IPS-NIHi7 (cell line): ENCODE measurements at regions not wholly inside any gene's neighbourhood (a gene's known extent, or its start where the extent isn't known, plus 50 kb on each side); places are given as distances from the start of the nearest gene placed in this dataset.

ENCODE experiments used
- DNase-seq: peaks from one replicate; pipeline ENCODE4 v3.0.0; 2012; ENCODE audit warnings: mixed read lengths; ENCODE audit errors: extremely low spot score

DNA sequence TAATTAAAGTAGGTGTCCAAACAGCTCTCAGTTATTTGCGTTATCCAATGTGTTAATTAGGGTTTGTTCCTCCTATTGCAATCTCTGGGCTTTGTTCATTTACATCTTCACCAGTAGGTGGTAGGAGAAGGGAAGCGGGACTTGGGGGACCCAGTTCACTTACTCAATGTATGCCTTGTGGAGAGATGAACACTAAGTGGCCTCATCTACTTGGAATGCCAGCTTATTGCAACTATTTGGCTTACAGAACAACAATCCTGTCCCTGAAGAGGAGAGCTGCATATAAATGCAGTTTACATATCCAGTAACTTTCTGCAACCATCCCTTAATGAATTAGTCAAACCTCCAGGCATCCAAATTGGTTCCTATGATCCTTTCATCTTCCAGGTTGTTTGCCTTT, 417.1 kb upstream of the CCDC196 start:
- DNase-seq = no peak

DNA sequence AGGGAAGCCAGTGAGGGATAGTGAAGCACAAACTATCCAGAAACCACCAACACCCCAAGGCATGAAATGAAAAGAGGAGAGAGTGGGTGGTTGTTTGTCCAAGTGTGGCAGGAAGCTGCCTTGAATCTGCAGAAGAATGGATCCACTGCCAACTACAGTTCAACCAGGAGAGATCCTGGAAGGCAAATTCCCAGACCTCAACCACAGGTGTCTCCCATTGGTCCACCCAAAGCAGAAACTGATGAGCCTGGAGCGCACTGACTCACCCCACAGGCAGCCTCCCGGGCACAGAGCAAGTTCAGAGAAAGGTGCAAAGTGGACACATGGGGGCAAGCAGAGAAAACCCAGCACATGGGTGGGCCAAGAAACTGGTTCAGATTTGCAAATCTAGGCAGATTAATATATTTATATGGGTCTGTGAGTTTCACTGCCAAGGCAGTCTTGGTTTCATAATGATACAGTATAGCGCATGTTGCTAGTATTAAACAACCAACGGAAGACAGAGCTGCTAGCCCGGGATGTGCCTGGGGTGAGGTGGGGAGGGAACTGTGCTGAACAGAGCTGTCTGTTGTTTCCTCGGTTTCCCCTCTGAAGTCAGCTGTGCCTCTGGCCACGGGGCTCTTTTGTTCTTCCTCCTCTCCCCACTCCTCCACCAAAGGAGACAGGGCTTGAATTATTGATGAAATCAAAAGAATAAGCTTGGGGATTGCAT, 416.2 kb upstream of the CCDC196 start:
- DNase-seq = peak; percentile 24

DNA sequence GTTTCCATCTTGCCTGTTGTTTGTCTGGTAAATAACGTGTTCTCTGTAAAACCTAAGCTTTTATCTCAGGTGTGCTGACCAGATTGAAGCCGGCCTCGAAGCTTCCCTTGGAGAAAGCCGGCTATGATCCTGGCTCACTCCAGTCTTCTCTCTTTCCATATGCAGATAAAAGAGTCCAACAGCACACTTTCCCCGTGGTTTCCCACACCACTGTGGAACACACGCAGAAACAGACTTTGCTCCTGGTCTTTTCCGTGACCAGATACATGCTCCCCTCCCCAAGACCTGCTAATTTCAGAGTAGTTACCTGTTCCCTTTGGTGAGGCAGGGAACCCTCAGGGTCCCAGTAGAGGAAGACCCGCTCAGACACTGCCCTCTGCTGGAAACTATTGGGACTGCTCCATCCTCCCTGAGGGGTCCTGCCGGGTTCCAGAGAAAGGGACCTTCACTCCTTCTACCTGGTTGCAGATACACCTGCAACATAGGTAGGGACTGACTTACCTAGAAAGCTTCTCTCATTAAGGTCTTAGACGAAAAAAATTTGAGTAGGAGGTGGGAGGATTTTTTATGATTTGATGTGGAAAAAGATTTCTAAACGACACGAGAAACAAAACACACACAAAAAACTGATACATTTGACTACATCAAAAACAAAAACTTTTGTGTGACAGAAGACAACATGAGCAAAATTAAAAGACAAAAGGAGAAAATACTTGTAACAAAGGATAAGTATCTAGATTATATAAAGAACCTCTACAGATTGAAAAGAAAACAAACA, 415.4 kb upstream of the CCDC196 start:
- peak; percentile 91 for DNase-seq

DNA sequence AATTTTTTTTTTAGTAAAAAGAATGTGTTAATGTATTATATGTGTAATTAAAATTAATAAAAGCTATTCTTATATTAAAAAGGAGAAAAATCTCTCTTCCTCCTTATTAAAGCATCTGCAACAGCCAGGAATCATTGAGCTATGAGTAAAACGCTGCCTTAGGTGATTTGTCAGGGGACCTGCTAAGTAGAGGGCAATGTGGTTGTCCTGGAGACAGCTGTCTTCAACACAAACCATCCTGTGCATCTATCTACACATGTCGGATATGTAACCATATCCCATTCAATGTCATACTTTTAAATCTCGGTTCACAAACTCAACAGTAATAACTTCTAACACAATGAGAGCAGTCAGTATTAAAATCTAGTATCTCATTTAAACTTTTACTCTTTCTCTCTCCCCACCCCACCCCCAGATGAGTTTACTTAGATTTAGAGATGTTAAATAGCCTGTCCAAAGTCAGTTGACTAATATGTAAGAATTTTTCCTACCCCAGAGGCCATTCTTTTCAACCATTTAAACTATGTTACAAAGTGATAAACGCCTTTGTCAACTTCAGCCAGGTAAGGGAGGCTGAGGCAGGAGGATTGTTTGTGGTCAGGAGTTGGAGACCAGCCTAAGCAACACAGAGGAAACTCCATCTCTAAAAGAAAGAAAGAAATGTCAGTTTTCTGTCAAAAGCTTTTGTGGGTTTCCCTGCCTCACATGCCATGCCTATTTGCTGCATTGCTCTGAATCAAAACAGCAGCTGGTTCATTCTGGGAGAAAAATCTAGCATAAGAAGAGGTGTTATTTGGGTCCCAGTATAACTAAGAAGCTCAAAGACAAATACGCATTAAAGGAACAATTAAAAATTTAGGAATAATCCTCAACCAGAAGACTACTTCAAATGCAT, 413.7 kb upstream of the CCDC196 start:
- no peak for DNase-seq

DNA sequence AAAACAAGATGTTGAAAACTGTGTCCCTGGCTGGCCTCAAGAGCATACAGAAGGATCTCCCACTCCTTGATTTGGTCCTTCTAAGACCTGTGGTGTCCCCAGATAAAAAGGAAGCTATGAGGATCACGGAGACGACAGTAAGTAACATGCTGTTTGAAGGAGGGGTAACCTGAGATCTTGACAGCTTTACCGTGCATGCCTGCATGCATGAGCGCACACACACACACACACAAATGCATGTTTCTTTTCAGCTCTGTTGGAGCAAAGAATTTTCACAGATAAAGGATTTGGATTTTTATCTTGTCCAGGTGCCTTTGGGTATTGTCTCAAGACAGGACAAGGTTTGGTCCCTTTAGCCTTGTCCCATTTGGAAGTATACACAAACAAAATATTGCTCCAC, 411.6 kb upstream of the CCDC196 start:
- no peak for DNase-seq

DNA sequence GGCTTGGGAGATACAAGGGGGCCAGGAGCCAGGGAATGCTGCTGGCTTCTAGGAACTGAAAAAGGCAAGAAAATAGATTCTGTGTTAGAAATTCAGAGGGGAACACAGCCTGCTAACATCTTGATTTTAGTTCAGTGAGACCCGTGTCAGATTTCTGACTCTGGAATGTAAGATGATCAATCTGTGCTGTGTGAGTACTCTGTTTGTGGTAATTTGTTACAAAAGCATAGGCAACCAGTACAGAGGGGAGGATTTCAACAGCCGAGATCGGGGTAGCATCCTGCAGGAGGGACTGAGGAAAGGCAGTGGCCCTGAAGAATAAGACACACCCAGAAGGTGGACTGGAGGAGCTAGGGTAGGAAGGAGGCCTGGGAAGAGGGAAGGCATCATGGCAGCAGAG, 410.0 kb upstream of the CCDC196 start:
- DNase-seq = no peak

DNA sequence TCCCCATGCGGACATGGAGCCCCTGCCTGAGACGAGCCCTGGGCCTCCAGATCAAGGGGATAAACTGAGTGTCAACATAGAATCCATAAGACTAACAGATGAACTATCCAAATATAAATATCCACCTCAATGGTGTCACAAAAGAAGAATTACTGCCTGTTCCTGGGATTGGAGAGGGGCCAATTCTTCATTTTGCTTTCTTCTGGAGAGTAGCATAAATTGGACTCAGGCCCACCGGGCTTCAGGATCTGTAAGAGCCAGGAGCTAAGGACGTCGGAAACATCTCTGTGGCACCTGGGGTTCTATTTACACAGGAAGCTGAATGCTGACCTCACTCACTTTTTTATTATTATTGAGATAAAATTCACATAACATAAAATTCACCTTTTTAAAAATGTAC, 408.2 kb upstream of the CCDC196 start:
- no peak for DNase-seq

DNA sequence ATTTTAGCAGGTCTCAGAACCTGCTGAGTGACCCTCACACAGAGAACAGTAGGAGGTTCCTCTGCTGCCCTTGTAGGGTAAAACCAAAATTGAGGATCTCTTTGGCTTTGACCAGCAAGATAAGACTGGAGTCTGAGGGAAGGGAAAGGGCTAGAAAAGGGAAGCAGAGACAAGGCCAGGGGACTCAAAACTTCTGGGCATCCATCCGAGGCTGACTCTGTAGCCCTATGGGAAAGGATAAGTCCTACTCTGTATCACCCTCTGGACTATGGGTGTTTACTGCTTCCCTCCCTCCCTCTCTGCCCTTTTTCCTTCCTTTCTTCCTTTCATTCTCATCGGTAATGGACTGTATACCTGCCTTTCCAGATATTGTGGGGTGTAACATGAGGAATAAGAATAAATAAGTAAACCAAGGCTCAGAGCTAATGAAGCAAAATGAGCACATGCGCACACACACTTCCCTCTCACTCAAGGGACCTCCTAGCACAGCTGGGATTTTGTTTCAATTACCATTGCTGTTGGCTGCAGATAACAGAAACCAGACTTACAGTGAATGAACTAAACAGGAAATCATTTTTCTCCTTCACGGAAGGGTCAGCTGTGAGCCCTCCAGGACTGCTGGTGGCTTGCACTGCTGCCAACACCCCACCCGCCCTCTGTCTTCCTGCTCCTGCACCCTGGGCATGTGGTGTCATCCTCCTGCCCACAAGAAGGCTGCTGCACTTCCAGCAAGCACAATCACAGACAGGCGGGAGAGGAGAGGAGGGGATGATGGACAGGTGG, 404.4 kb upstream of the CCDC196 start:
- no peak for DNase-seq

DNA sequence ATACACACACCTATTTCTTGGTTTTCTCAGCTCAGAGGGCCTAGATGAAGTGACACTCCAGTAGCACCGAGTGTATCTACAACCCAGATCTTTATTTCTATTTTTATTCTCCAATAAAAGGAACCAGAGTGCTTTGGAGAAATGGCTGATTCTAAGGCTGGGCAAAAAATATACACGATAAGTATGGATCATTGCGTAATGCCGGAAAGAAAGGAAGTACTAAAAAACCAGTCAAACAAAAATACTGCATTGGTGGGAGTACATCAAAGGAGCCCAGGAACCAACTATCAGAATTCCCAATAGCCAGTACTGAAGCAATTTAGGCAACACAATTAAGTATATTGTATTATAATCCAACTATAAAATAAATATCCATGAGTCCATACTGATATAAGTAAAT, 400.9 kb upstream of the CCDC196 start:
- no peak for DNase-seq

DNA sequence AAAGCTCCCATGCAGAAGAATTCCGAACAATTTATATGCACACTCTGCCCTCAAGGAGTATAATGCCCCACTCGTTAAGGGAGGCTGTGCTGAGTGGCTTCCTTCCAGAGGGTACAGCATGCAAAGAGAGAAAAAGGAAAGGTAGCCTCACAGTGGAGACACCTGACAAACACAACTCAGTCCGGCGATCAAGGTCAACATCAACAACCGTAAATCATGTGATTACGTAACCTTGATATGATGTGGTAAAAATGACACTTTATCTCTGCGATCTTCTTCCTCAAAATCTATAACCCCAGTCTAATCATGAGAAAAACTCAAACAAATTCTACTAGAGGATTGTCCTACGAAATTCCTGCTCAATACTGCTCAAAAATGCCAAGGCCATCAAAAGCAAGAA, 400.5 kb upstream of the CCDC196 start:
- no peak for DNase-seq

DNA sequence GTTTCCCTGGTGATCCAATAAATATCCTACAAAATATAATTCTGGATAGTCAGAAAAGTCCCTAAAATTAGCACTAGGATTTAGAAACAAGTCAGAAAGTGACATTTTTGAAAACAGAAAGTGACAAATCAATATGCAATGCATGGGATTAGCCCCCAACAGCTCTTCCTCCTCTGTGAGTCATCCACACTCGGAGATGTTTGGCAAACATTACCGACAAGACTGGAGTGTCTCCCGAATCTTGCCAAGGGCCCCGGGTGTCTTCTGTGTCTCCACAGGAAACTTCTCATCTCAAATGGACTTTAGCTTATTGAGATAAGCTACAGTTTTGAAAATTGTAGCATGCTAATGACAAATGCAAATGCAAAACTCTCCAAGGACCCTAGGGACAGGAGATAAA, 398.9 kb upstream of the CCDC196 start:
- DNase-seq = no peak

DNA sequence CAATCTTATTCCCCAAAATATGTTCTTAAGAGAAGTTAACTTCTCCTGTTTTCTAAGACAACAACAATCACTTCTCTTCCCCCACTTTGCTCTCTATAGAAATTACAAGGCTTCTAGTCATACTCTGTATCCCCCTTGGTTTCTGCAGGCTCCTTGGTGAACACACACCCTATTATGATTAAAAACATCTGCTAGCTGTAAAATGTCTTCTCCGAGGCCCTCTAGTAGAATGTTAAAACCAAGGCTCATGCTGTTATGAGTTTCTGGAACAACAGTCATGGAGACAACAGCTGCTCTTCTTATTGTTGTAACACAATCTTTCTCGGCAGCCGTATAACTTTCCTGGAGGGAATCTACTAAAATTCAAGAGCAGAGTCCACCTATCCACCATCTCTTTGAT, 397.5 kb upstream of the CCDC196 start:
- no peak for DNase-seq

DNA sequence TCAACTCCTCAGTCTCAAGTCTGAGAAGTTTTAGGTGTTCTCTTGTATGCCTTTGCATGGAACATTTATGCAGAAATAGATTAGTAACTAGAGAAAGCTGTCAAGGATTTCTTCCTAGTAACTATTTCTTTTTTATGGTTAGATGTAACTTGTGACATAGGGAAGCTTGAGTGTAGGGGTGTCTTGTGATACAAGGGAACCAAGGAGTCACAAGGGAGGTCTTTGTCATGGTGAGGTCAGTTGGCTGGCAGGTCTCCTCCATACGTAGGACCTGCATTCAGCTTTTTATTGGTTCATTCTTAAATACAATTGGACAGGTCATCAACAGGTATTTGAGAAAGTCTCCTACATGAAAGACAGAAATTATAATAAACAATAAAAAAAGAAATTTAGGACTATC, 394.0 kb upstream of the CCDC196 start:
- no peak for DNase-seq

DNA sequence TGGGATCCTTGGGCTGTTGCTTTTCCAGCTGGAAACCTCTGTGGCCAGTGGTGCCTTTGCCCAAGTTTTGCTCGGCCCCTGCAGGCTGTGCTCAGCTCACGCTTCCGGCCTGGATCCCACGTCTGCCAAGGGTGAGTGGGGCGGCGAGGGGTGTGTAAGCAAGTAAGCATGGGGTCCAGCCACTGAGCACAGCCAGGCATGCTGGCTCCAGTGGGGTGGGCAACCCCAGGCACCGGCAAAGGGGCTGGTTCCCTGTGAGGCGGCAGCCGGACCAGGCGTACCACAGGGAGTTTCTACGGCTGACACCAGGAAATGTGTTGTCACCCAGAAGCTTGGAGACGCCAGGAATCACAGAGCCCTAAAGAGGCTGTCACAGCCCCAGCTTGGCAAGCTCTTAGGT, 393.4 kb upstream of the CCDC196 start:
- DNase-seq = no peak

DNA sequence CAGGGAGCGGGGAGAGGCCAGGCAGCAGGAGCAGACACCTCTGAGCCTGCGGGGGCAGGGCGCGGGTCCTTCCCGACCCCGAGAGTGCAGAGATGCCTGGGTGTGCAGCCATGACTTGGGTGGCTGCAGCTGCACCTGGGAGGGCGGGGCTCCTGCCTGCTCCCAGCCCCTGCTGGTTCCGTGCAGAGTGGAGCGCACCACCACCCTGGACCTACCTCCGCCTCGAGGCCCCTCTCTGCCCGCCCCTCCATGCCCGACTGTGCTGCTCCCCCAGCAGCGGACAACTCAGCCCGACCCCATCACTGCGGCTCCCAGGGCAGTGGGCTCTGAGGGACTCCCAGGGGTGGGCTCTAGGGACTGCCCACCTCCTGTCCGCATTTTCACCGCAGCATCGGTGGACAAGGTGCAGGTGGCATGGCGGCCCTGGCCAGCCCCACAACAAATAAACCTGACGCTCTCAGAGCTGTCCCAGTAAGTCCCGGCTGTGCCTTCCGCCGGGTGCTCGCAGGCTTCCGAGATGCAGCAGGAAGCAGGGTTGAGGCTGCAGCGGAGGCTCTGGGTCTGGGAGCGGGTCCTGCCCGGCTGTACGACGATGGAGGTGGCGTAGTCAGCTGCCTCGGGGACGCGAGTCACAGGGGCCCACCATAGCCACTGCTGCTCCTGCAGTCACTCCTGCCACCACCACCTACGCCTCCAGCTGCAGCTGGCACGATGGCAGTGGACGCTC, 392.0 kb upstream of the CCDC196 start:
- DNase-seq = no peak

DNA sequence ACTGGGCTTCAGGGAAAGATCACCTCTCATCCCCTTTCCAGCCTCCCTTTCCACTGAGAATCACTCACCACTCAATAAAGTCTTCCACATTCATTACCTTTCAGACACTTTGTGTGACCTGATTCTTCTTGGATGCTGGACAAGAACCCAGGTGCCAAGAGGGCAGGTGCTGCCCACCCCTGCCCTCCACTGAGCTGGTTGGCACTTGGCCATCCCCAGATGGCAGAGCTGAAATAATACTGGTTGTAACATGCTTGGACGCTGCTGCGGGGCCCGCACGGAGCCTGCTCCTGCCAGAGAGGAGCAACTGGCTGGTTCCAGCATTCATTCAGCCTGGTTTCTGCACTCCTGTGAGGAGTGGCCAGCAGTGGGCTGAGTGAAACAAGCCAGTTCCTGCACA, 386.7 kb upstream of the CCDC196 start:
- DNase-seq = no peak

DNA sequence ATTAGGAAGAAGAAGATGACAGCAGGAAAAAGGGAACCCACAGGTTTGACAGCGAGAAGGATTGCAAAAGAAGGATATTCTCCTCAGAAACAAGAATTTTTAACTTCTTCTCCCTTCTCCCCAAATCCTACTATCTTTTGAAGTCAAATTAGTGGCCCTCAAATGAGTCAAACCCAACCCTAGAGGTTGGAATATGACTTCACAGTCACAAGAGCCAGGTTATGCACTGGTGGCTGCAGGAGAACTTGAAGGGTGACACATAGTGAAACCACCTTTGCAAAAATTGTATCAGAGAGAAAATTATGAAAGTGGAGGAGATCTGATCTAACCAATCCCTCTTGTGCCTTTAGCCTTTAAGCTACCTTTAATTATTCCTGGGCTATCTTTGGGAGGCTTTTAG, 386.2 kb upstream of the CCDC196 start:
- DNase-seq = no peak

DNA sequence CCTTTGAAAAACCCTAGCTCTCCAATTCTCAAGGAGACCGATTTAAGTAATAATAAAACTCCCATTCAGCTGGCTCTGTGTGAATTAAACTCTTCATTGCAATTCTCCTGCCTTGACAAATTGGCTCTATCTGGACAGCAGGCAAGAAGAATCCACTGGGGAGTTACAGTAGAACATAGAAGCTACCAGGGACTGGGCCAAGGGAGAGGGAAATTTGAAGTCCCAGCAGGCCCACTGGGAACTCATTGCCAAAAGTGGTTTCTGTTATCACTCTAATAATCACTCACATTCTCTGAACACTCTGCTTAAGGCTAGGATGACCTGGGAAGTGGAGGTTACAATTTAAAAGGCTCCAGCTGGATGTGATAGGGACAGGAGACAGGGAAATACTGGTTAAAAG, 384.5 kb upstream of the CCDC196 start:
- DNase-seq = no peak

DNA sequence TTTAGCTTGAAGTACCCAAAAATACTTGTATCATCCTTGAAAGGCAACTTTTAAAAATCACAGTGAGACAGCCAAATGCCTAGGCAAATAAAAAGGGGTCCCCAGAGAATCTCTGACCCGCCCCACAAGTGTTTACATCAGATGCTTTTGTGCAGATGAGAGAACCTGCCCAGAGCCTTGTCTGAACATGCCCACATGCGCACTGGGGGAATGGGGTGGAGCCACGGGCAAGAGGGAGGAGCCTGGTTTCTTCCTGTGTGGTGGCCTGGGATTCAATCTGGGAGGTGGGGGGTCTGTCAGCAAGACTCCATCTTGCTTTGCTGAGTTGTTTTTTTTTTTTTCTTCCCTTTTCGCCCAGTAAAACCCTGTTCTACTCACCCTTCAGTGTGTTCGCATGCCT, 381.7 kb upstream of the CCDC196 start:
- no peak for DNase-seq

DNA sequence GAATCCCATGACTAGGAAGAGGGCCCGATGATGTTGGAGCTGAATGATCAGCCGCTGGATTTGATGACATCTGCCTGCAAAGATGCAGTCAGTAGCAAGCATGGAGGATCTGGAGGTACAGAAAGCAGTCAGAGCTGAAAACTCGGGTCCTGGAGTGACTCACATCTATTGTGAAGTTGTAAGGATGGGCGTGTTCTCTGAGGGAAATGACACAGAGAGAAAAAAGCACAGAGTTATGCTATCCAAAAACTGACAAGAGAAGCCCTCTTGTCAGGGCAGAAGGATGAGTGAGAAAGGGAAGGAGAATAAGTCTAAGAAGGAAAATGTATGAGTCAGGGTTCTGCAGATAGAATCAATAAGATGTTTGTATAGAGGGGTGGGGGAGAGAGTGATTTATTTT, 380.4 kb upstream of the CCDC196 start:
- no peak for DNase-seq

DNA sequence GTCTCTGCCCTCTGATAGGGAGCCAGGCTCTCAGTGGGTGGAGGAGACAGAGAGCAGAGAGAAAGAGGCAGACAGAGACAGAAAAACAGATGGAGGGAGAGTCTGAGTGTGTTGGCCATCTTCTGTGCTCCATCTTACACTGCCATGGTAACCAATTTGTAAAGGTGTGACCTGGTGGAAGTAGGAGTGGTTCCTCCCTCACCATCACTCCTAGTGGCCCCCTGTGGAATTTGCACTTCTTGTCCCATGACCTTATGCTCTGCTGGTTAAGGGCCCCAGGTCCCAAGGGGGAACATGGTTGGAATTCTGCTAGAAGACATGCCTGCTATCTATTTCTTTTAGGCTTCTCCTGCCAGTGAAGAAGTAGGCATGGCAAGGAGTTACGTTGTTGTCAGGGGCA, 376.7 kb upstream of the CCDC196 start:
- no peak for DNase-seq
